ENCODE measurements at regions not wholly inside any gene's neighbourhood (a gene's known extent, or its start where the extent isn't known, plus 50 kb on each side); places are given as distances from the start of the nearest gene placed in this dataset.

GRCh38 chr18:67771271-67771670, 254.8 kb upstream of the DSEL start:
- TF ChIP-seq CTCF (IDR thresholded peaks at IDR 0.05) (no peak), EP300 (IDR thresholded peaks at IDR 0.05; ENCODE audit: low read depth) (no peak), POLR2A (IDR thresholded peaks at IDR 0.05) (no peak)
